NCI-H2196 (cell line): ENCODE measurements at regions not wholly inside any gene's neighbourhood (a gene's known extent, or its start where the extent isn't known, plus 50 kb on each side); places are given as distances from the start of the nearest gene placed in this dataset.

Source experiments
- DNase-seq: peaks from one replicate; lab custom pipeline; 2025; ENCODE audit not compliant: unreplicated experiment; lab: John Stamatoyannopoulos, UW

DNA sequence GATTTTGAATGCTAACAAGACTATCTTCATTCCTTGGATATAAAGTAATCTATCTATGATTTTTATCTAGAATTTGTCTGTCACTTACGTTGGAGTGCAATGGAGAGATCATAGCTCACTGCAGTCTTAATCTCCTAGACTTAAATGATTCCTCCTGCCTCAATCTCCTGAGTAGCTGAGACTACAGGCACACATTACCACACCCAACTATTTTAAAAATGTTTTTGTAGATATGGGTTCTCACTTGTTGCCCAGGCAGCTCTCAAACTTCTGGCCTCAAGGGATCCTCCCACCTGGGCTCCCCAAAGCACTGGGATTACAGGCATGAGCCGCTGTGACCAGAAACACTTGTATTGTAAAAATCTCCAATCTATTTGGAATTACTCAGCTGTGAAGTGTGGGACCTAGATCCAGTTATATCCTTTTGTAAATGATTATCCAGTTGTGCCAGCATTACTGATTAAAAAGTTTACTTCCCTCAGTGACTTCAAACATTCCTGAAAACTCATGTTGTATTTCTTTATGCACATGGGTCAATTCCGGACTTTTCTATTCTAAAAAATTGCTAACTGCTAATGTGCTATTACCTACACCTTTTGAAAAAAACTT is 1793.8 kb upstream of the WWC1 start:
- DNase-seq: no peak

GRCh38 chr5:166499447-166500240 is 1791.8 kb upstream of the WWC1 start:
- no peak for DNase-seq

GRCh38 chr5:166503506-166503905 is 1787.9 kb upstream of the WWC1 start:
- no peak for DNase-seq

GRCh38 chr5:166505067-166505466 is 1786.4 kb upstream of the WWC1 start:
- no peak for DNase-seq

GRCh38 chr5:166505544-166505943 is 1785.9 kb upstream of the WWC1 start:
- no peak for DNase-seq

- DNase-seq: no peak
These were observed 1783.5 kb upstream of the WWC1 start for GRCh38 chr5:166507810-166508425.

DNA sequence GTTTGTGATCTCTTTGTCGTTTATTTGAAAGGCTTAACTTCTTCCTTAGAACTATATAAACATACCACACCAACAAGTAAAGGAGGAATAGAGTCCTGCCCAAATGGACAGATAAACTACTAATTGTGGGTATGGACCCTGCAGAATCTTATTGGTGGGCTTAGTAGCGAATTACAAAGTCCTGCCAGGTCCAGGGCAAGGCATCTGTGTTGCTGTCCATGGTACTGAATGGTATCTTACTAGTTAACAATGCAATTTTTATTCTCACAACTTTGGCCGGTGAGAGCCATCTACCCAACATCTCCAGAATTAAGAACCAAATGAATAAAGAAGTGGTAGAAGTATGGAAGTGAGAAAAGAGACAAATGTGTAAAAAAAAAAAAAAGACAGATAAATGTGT is 1782.4 kb upstream of the WWC1 start:
- no peak for DNase-seq

DNA sequence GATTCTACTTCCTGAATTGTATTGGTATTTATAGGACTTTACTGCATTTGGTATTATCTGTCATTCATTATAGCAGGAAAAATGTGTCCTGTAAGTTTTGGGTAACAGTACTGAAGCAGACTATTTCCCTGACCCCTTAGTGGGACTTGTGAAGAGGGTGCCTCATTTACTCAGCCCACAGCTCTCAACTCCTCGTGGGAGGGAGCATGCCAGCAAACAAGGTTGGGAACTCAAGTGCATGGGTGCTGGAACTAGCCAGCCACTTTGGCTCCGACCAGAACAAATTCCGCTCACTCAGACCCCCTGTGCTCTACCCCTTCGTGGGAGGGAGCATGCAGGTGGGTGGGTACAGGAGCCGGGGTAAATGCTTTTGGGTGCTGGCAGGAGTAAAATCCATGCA is 1773.5 kb upstream of the WWC1 start:
- DNase-seq: no peak

DNA sequence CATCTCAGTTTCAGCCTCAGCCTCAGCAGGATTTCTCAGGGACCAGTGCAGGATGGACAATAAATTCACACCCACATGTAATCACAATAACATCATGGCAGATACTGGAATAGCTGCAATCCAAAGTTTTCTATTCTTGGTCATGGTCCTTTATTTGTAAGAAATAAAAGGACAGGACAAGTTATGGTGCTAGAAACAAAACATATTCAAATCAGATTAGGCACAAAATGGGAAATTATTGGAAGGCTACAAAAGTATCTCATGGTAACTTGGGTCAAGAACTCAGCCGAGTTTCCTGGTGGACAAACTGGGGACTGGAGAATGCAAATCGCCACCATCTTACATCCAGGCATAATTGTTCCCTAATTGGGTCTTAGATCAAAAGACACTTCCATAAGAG is 1768.2 kb upstream of the WWC1 start:
- DNase-seq: no peak

- no peak for DNase-seq
These were observed 1762.2 kb upstream of the WWC1 start for GRCh38 chr5:166529200-166529599.

DNA sequence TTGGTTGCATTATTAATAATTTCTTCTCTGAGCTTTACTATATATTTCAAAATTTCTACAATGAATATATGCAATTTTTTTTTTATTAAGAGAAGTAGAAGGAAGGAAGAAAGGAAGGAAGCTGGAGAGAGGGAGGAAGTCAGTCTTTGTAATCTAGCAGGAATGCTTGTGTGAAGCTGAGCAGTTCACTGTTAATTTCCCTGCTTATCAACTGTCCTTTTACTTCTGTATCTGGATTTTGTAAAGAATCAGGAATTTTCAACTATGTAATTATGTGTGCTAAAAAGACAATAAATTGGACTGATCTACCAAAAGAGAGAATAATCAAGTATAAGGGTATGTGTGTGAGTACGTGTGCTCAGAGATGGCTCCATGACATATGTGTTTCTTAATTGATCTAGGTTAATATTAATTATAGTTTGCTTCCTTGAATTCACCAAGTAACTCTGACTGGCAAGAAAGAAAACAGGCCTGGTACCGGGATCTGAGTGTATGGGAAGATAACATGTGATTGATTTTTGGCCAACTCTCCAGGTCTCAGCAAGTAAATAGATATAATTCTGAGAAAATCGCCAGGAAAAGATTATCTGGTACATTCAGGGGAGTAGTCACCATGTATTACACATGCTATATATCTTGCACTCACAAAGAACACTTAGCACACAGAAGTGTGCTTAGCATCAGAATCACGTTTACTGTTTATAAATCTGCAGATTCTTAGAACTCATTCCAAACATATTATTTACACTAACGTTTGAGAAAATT is 1758.8 kb upstream of the WWC1 start:
- DNase-seq: no peak

GRCh38 chr5:166535641-166536040 is 1755.8 kb upstream of the WWC1 start:
- no peak for DNase-seq

- no peak for DNase-seq
These were observed 1751.3 kb upstream of the WWC1 start for GRCh38 chr5:166540156-166540555.

DNA sequence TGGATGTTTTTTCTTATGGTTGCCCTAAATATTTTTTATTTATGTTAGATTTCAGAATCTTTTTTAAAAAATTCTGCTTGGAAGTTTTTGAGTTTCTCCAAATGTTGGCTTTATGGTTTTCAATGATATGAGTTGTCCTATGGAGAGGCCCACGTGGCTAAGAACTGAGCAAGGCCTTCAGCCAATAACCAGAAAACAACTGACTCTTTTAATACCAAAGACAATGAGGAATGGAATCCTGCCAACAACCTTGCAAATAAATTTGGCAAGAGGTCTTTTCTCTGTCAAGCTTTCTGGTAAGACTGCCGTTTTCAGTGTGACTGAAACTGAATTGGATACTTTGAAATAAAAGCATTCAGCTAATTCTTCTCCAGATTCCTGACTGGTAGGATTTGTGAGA is 1740.1 kb upstream of the WWC1 start:
- no peak for DNase-seq

DNA sequence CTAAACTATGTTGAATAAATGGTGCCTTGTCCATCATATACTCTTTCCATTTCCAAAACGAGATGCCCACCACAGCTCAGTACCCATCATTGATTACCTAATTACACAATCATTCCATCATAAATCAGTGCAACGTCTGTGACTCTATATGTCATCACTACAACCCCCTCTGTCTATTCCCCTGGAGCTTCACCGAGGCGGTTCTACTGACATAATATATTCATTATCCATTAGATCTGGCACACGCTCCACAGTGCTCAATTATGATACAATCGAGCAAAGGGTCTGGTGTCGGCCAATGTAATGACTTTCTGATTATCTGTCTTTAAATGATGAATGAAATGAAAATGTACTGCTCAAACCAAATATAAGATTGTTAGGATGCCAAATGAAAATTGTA is 1737.7 kb upstream of the WWC1 start:
- DNase-seq: no peak

- DNase-seq: no peak
These were observed 1729.7 kb upstream of the WWC1 start for GRCh38 chr5:166561759-166562158.

GRCh38 chr5:166562246-166562645 is 1729.2 kb upstream of the WWC1 start:
- no peak for DNase-seq

GRCh38 chr5:166566725-166567124 is 1724.7 kb upstream of the WWC1 start:
- DNase-seq: no peak

DNA sequence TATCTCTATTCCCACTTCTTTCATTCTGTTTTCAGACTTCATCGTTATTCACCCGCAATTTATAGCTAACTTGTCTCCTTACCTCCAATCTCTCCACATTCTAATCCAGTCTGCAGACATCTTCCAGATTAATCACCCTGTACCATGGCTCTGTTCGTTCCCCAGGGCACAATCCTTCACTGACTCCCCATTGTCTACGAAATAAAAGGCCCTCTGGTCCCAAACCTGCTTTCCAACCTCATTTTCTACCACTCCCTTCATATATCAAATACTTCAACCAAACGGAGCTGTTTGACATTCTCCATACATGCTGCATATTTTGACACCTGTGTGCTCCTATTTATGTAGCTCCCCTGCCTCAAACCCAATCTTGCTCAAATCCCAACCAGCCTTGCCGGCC is 1720.6 kb upstream of the WWC1 start:
- no peak for DNase-seq

- no peak for DNase-seq
These were observed 1719.8 kb upstream of the WWC1 start for GRCh38 chr5:166571668-166572067.

DNA sequence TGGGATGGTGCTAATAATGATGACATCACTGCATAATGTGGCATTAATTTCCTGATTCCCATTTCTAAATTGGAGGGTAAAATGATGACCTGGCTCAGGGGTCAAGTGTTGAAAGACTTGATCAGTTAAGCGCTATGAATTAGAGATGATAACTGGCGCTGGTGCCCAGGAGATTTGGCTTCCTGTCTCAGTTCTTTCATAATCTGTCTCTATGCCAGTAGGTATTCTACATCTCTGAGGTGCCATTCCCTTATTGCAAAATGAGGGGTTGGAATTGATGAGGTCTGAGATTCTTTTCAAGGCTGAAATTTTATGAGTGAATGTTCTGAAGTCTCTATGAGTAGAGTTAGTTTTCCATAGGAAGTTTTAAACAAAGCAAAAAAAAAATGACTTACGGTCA is 1715.1 kb upstream of the WWC1 start:
- DNase-seq: no peak

- no peak for DNase-seq
These were observed 1709.6 kb upstream of the WWC1 start for GRCh38 chr5:166581826-166582225.
